Fibroblast of pulmonary artery (primary cell): ENCODE measurements at regions not wholly inside any gene's neighbourhood (a gene's known extent, or its start where the extent isn't known, plus 50 kb on each side); places are given as distances from the start of the nearest gene placed in this dataset.

Experiments
- DNase-seq: peaks from one replicate; pipeline ENCODE4 v3.0.0-alpha.2; 2010; ENCODE audit warnings: low read depth
- H3K4me3 ChIP-seq: replicated peaks from 2 replicates; pipeline ENCODE4 v1.5.1; 2011; ENCODE audit warnings: low read depth, mild to moderate bottlenecking, control low read depth, low read length, moderate library complexity
- CTCF ChIP-seq: IDR thresholded peaks from 2 replicates; pipeline ENCODE4 v1.5.1; 2011; ENCODE audit warnings: mild to moderate bottlenecking, control low read depth, low read length, inconsistent platforms; ENCODE audit errors: missing control alignments

GRCh38 chr16:59320657-59321056, 586.5 kb upstream of the GOT2 start:
- no peak for DNase-seq
- no peak for TF ChIP-seq CTCF
- no peak overlapping the region for H3K4me3 ChIP-seq

DNA sequence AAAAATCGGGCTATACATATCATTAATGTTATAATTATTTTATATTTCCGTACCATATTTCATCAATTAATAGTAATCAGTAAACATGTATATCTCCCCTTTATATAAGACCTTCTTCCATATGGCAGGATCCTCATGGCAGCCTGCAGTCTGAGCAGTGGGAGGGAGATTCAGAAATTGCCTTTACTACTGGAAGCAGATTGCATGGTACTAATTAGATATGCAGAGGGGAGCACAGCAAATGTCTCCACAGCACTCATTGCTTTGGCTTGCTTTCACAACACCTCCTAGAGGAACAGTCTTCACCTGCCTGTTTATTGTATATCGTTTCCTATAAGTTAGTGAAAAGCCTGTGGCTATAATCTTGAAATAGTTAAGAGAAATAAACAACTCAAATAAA, 585.8 kb upstream of the GOT2 start:
- no peak for DNase-seq
- TF ChIP-seq CTCF, result no peak
- H3K4me3 ChIP-seq, result no peak overlapping the region

DNA sequence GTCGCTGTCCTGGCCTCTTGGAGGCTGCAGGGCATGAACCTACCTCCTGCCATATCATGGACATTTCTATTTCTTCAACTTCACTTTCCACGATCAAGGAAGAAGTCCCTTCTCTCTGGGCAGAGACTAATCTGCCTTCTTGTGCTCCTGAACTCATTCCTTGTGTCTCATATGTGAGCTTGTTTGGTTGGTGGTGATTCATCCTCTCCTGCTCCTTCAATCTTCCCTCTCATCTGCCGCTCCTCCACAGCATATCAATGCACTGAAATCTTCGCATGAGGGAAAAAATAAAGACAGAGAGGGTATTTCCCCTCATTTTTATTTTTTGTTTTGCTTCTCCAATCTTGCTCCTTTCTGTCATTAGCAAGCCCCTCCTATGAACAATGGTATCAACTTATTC, 571.7 kb upstream of the GOT2 start:
- no peak for DNase-seq
- no peak overlapping the region for H3K4me3 ChIP-seq
- TF ChIP-seq CTCF, result no peak

DNA sequence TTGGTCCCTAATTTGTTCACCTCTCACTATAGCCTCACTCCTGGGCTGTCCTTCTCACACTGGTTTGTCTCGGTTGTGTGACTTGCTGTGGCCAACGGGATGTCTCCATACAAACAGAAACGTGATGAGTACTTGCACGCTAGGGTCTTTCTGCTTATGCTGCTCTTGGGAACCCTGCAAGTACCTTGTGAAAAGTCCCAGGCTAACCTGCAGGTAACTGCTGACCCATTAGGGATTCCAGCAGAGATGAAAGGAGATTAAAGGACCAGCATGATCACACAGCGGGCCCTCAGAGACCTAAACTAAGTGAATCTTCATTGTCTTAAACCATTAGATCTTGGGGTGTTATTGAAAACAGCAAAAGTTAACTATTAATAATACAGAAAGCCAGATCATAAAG, 562.8 kb upstream of the GOT2 start:
- no peak for TF ChIP-seq CTCF
- no peak for DNase-seq
- H3K4me3 ChIP-seq, result no peak overlapping the region

DNA sequence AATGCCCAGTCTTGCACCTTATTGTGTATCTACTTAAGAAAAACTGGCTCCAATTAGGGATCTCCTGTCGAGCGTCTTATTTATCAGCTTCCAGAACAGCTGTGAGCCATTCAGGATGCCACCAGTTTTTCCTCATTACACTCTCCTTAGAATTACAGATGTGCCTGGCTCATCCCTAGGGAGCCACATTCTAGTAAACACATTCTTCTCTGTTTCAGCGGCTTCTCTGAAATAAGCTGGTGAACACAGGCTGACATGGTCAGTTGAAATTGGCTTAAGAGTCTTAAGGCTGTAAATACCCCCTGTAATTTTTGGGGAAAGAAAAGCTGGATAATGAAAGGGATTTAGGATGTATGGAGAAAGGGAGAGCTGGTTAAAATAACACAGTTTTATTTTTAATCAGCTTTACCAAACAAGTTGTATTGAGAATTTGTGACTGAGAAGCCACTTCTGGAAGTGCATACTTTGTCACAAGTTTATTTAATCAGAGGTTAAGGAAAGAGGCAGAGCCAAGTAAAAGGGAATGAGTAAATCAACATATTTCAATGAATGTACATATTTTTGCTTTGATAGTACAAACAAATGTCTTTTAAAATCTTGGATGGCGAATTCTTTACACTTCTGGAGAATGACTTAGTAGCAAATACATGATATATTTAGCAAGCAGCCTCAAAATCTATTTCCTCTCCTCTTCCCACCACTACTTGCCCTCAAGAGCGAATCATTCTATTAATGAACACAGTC, 562.0 kb upstream of the GOT2 start:
- no peak overlapping the region for H3K4me3 ChIP-seq
- no peak for DNase-seq
- no peak for TF ChIP-seq CTCF

DNA sequence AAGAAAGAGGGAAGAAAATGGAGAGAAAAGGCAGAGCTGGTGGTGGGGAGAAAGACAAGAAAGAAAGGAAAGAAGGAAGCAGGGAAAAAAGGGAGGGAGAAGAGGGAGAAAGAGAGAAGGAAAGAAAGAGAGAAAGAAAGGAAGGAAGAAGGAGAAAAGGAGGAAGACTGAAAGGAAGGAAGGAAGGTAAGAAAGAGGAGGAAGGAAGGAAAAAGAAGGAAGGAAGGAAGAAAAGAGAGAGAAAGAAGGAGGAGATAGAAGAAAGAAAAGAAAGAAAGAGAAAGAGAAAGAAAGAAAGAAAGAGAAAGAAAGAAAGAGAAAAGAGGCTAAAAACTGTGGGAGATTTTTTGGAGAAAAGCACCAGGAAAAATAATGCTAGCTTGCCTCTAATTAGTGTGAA, 561.4 kb upstream of the GOT2 start:
- no peak overlapping the region for H3K4me3 ChIP-seq
- no peak for DNase-seq
- TF ChIP-seq CTCF, result no peak

- no peak overlapping the region for H3K4me3 ChIP-seq
- TF ChIP-seq CTCF, result no peak
- no peak for DNase-seq
Observed at GRCh38 chr16:59290718-59291117, 556.6 kb upstream of the GOT2 start.
